Tibial nerve (tissue), 4 donors: ENCODE measurements at regions not wholly inside any gene's neighbourhood (a gene's known extent, or its start where the extent isn't known, plus 50 kb on each side); places are given as distances from the start of the nearest gene placed in this dataset.
"Not testable (repeated sequence)": the region's sequence is repeated elsewhere in the genome, so short reads cannot be mapped to it uniquely, and the experiment has no call there.

Experiments used
- EP300 ChIP-seq, 2 donors: sonication (generic); formaldehyde crosslinking; IDR thresholded peaks; one replicate each; pipeline ENCODE4 v1.6.1; 2017; ENCODE audit warnings: antibody characterized with exemption in 2 of 2, mild to moderate bottlenecking in 1 of 2
- POLR2A ChIP-seq, 2 donors: fragments of 450-650 bp; IDR thresholded peaks; one replicate each; pipeline ENCODE4 v1.6.1; 2017; ENCODE audit warnings: antibody characterized with exemption in 2 of 2, mild to moderate bottlenecking in 2 of 2, moderate library complexity in 2 of 2
- TF ChIP-seq, protein P1 (sequence below), 5 experiments: fragments of 200-600 bp in 3 of 5; fragments of 450-650 bp in 2 of 5; sonication (generic) in 3 of 5; IDR thresholded peaks; one replicate each; pipeline ENCODE4 v1.5.1; 2016 to 2019; ENCODE audit warnings: antibody characterized with exemption in 5 of 5, mild to moderate bottlenecking in 3 of 5, moderate library complexity in 2 of 5

DNA sequence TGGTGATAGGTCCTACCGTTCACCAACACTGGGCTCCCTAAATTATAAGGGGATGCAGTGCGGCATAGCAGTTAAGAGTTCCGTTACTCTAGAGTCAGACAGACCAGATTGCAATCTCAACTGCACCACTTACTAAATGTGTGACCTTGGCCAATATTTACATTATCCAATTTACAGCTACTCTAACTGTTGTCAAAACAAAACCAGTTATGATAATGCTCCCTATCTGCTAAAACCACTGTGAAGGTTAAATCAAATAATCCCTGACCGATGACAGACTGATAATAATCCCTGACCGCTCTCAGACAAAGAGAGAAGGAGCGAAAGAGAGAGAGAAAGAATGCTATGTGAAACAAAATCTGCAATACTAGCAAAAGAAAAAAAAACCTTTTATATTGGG, 586.9 kb downstream of the PRIM2 start:
- TF ChIP-seq, protein P1, sequence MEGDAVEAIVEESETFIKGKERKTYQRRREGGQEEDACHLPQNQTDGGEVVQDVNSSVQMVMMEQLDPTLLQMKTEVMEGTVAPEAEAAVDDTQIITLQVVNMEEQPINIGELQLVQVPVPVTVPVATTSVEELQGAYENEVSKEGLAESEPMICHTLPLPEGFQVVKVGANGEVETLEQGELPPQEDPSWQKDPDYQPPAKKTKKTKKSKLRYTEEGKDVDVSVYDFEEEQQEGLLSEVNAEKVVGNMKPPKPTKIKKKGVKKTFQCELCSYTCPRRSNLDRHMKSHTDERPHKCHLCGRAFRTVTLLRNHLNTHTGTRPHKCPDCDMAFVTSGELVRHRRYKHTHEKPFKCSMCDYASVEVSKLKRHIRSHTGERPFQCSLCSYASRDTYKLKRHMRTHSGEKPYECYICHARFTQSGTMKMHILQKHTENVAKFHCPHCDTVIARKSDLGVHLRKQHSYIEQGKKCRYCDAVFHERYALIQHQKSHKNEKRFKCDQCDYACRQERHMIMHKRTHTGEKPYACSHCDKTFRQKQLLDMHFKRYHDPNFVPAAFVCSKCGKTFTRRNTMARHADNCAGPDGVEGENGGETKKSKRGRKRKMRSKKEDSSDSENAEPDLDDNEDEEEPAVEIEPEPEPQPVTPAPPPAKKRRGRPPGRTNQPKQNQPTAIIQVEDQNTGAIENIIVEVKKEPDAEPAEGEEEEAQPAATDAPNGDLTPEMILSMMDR (IDR thresholded peaks at IDR 0.05) = not testable (repeated sequence)
- not testable (repeated sequence) for TF ChIP-seq POLR2A, EP300 (IDR thresholded peaks at IDR 0.05)
